ENCODE measurements at regions not wholly inside any gene's neighbourhood (a gene's known extent, or its start where the extent isn't known, plus 50 kb on each side); places are given as distances from the start of the nearest gene placed in this dataset.

DNA sequence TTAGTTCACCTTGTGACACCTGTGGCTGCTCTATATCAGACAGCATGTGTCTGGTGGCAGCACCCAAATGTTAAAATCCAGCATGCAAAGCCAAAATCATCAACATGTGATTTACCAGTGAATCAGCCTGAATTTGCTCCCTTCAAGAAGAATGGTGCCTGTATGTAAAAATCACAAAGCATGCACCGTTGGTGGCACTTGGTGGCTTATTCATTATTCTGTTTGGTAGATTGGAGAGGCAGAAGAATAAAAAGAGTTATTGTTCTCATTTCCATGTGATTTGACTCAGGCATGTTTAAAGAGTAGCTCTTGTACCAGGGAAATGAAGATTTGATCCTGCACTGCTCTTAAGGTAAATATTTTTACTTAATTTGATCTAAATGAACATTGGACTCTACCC is 143.9 kb upstream of the MPPED2 start:
- Histone ChIP-seq H3K4me1 (replicated peaks in 1 of 2) (no peaks in the 10 kb centered on the region), H3K27me3 (no peaks in the 10 kb centered on the region), H3K27ac (no peak overlapping the region), H3K9me3 (replicated peaks in 1 of 3) (no peaks in the 10 kb centered on the region), H3K36me3 (replicated peaks in 1 of 2) (no peaks in the 10 kb centered on the region), H3K4me3 (no peak overlapping the region)
- 68 to 93% (median 82%) methylated on average over 1 of the region's 1 CpG for WGBS, 4 donors
- DNase-seq, result no peak
- intact Hi-C loops (cut with DNase I), result no loop called here
- TF ChIP-seq POLR2A (IDR thresholded peaks at IDR 0.05) (no peak), CTCF (IDR thresholded peaks at IDR 0.05) (no peak)

DNA sequence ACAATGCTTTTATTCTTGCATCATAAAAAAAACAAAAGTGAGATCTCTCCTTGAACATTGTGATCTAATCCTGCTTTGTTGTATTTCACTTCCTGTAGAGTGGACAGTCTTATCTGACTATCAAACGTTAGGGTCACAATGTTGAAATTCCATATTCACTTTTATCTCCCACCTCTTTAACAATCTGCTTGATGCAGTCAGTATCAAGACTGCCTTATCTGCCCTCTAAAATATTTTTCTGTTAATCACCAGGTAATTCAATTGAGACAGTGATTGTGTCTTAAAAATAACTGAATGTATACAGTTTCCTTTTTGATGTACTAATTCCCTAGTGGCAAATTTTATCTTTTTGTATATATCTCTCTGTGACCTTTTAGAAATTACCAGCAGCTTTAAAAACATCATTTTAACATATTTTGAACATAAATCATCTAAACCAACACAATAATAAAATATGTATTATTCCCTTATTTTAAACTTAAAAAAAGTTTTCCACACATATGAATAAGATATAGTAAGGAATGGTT is 143.1 kb upstream of the MPPED2 start:
- no peak overlapping the region for H3K27ac ChIP-seq
- no peaks in the 10 kb centered on the region for H3K27me3 ChIP-seq
- H3K36me3 ChIP-seq (replicated peaks in 1 of 2), result no peaks in the 10 kb centered on the region
- H3K9me3 ChIP-seq (replicated peaks in 1 of 3), result no peaks in the 10 kb centered on the region
- intact Hi-C loops (cut with DNase I), result no loop called here
- H3K4me1 ChIP-seq (replicated peaks in 1 of 2), result no peaks in the 10 kb centered on the region
- no peak for DNase-seq
- TF ChIP-seq POLR2A (IDR thresholded peaks at IDR 0.05), result no peak
- TF ChIP-seq CTCF (IDR thresholded peaks at IDR 0.05), result no peak
- 10 to 16% (median 12%) methylated on average over 1 of the region's 1 CpG for WGBS, 4 donors
- H3K4me3 ChIP-seq, result no peak overlapping the region

GRCh38 chr11:30725645-30726195 is 139.6 kb upstream of the MPPED2 start:
- Histone ChIP-seq H3K4me3 (no peak overlapping the region), H3K27ac (no peak overlapping the region), H3K4me1 (replicated peaks in 1 of 2) (no peaks in the 10 kb centered on the region), H3K27me3 (no peaks in the 10 kb centered on the region), H3K9me3 (replicated peaks in 1 of 3) (no peaks in the 10 kb centered on the region), H3K36me3 (replicated peaks in 1 of 2) (no peaks in the 10 kb centered on the region)
- no peak for DNase-seq
- 57 to 60% (median 58%) methylated on average over 2 of the region's 2 CpGs for WGBS, 4 donors
- no peak for TF ChIP-seq CTCF (IDR thresholded peaks at IDR 0.05)
- no peak for TF ChIP-seq POLR2A (IDR thresholded peaks at IDR 0.05)
- intact Hi-C loops (cut with DNase I), result no loop called here

- no peak overlapping the region for H3K4me3 ChIP-seq
- H3K27me3 ChIP-seq, result no peaks in the 10 kb centered on the region
- no peaks in the 10 kb centered on the region for H3K36me3 ChIP-seq (replicated peaks in 1 of 2)
- H3K4me1 ChIP-seq (replicated peaks in 1 of 2), result no peaks in the 10 kb centered on the region
- TF ChIP-seq POLR2A (IDR thresholded peaks at IDR 0.05) (no peak), CTCF (IDR thresholded peaks at IDR 0.05) (no peak)
- no peaks in the 10 kb centered on the region for H3K9me3 ChIP-seq (replicated peaks in 1 of 3)
- H3K27ac ChIP-seq, result no peak overlapping the region
- no peak for DNase-seq
- intact Hi-C loops (cut with DNase I), result no loop called here
These were observed 138.1 kb upstream of the MPPED2 start for GRCh38 chr11:30724274-30724673.
